ENCODE measurements at regions not wholly inside any gene's neighbourhood (a gene's known extent, or its start where the extent isn't known, plus 50 kb on each side); places are given as distances from the start of the nearest gene placed in this dataset.
A peak's percentile ranks its signal among the peaks of the same experiment; 100 is the strongest.

- DNase-seq (ENCODE audit: extremely low spot score) = no peak
- Histone ChIP-seq H3K27ac (replicated peaks in 1 of 4) (no peak overlapping the region), H3K36me3 (no peaks in the 10 kb centered on the region), H3K4me3 (no peak overlapping the region), H3K4me1 (no peaks in the 10 kb centered on the region), H3K27me3 (no peaks in the 10 kb centered on the region), H3K9me3 (peaks cover 0 to 6% (median 1%) of the 10 kb centered on the region in 4 donors)
- no peak for TF ChIP-seq POLR2AphosphoS5 (IDR thresholded peaks at IDR 0.05)
- no peak for TF ChIP-seq CTCF (IDR thresholded peaks at IDR 0.05)
- TF ChIP-seq POLR2A (IDR thresholded peaks at IDR 0.05; ENCODE audit: low read depth) = no peak
- no peak for TF ChIP-seq EP300 (IDR thresholded peaks at IDR 0.05)
- intact Hi-C loops (cut with DNase I) = no loop called here
- WGBS = 81% methylated on average over 2 of the region's 2 CpGs
Observed at GRCh38 chr2:206389164-206389563, 54.2 kb upstream of the ADAM23 start.

- Histone ChIP-seq H3K9me3 (no peaks in the 10 kb centered on the region), H3K27ac (replicated peaks in 1 of 4) (no peak overlapping the region), H3K4me3 (no peak overlapping the region), H3K4me1 (no peaks in the 10 kb centered on the region), H3K36me3 (no peaks in the 10 kb centered on the region), H3K27me3 (no peaks in the 10 kb centered on the region)
- no peak for TF ChIP-seq POLR2AphosphoS5 (IDR thresholded peaks at IDR 0.05)
- no peak for TF ChIP-seq EP300 (IDR thresholded peaks at IDR 0.05)
- no peak for TF ChIP-seq CTCF (IDR thresholded peaks at IDR 0.05)
- no peak for TF ChIP-seq POLR2A (IDR thresholded peaks at IDR 0.05; ENCODE audit: low read depth)
- intact Hi-C loops (cut with DNase I) = loop anchor here (5.0 kb wide), 1 partner anchor 167 kb away; no protein-coding TSS in a partner anchor
- 84% methylated on average over 2 of the region's 2 CpGs for WGBS
- no peak for DNase-seq (ENCODE audit: extremely low spot score)
Observed at GRCh38 chr2:206390181-206390580, 53.2 kb upstream of the ADAM23 start.

- Histone ChIP-seq H3K4me1 (no peaks in the 10 kb centered on the region), H3K36me3 (no peaks in the 10 kb centered on the region), H3K27me3 (no peaks in the 10 kb centered on the region), H3K9me3 (no peaks in the 10 kb centered on the region), H3K27ac (replicated peaks in 1 of 4) (no peak overlapping the region), H3K4me3 (no peak overlapping the region)
- TF ChIP-seq POLR2AphosphoS5 (IDR thresholded peaks at IDR 0.05) (no peak), CTCF (IDR thresholded peaks at IDR 0.05) (peak; percentile 35 to 49 (median 40))
- intact Hi-C loops (cut with DNase I) = loop anchor here (5.0 kb wide), 1 partner anchor 165 kb away; no protein-coding TSS in a partner anchor
- WGBS = 13% methylated on average over 2 of the region's 2 CpGs
- DNase-seq (ENCODE audit: extremely low spot score) = no peak
Observed at GRCh38 chr2:206392118-206392517, 51.2 kb upstream of the ADAM23 start.
